Uterus (tissue), 3 donors: ENCODE measurements at regions not wholly inside any gene's neighbourhood (a gene's known extent, or its start where the extent isn't known, plus 50 kb on each side); places are given as distances from the start of the nearest gene placed in this dataset.

Experiments used
- DNase-seq, 2 donors: peaks; one replicate each; pipeline ENCODE4 v3.0.0-alpha.2; 2019 to 2020
- H3K27ac ChIP-seq, 2 donors: fragments of 200-600 bp; sonication (generic); 1 replicate in 1 of 2; 2 replicates in 1 of 2; pipeline ENCODE4 v1.5.1; 2016 to 2018
- H3K27me3 ChIP-seq, 2 donors: fragments of 200-600 bp; sonication (generic); one replicate each; pipeline ENCODE4 v1.5.1; 2018 to 2019; ENCODE audit warnings: control low read depth in 1 of 2
- H3K36me3 ChIP-seq, 2 donors: fragments of 200-600 bp; sonication (generic); one replicate each; pipeline ENCODE4 v1.5.1; 2019; ENCODE audit warnings: control low read depth in 1 of 2
- H3K4me1 ChIP-seq, 2 donors: fragments of 200-600 bp; sonication (generic); one replicate each; pipeline ENCODE4 v1.5.1; 2018 to 2019; ENCODE audit warnings: control low read depth in 1 of 2
- H3K4me3 ChIP-seq, 2 donors: fragments of 200-600 bp; sonication (generic); 1 replicate in 1 of 2; 2 replicates in 1 of 2; pipeline ENCODE4 v1.5.1; 2018 to 2019; ENCODE audit warnings: mild to moderate bottlenecking in 1 of 2
- H3K9me3 ChIP-seq, 2 donors: fragments of 200-600 bp; sonication (generic); one replicate each; pipeline ENCODE4 v1.5.1; 2019; ENCODE audit warnings: control low read depth in 1 of 2
- POLR2A ChIP-seq, 2 donors: fragments of 450-650 bp; IDR thresholded peaks; one replicate each; pipeline ENCODE4 v1.6.1; 2016; ENCODE audit warnings: antibody characterized with exemption in 2 of 2, mild to moderate bottlenecking in 1 of 2, moderate library complexity in 1 of 2
- intact Hi-C: fragments of 100-400 bp; cut with DNase I; formaldehyde crosslinking; loops from one replicate; pipeline ENCODE4 v1.15.1; 2023; ENCODE audit warnings: low total_unique reads
- TF ChIP-seq, protein P1 (sequence below), 4 experiments: fragments of 200-600 bp in 2 of 4; fragments of 450-650 bp in 2 of 4; sonication (generic) in 2 of 4; IDR thresholded peaks; one replicate each; pipeline ENCODE4 v1.5.1; 2016 to 2019; ENCODE audit warnings: antibody characterized with exemption in 4 of 4, mild to moderate bottlenecking in 2 of 4, moderate library complexity in 1 of 4
- donor health status: DM: yes; HTN: yes; CAD: no.

- Histone ChIP-seq H3K36me3 (no peaks in the 10 kb centered on the region), H3K9me3 (no peaks in the 10 kb centered on the region), H3K4me3 (no peak overlapping the region), H3K4me1 (no peaks in the 10 kb centered on the region), H3K27ac (no peak overlapping the region), H3K27me3 (no peaks in the 10 kb centered on the region)
- no peak for TF ChIP-seq POLR2A (IDR thresholded peaks at IDR 0.05)
- TF ChIP-seq, protein P1, sequence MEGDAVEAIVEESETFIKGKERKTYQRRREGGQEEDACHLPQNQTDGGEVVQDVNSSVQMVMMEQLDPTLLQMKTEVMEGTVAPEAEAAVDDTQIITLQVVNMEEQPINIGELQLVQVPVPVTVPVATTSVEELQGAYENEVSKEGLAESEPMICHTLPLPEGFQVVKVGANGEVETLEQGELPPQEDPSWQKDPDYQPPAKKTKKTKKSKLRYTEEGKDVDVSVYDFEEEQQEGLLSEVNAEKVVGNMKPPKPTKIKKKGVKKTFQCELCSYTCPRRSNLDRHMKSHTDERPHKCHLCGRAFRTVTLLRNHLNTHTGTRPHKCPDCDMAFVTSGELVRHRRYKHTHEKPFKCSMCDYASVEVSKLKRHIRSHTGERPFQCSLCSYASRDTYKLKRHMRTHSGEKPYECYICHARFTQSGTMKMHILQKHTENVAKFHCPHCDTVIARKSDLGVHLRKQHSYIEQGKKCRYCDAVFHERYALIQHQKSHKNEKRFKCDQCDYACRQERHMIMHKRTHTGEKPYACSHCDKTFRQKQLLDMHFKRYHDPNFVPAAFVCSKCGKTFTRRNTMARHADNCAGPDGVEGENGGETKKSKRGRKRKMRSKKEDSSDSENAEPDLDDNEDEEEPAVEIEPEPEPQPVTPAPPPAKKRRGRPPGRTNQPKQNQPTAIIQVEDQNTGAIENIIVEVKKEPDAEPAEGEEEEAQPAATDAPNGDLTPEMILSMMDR (IDR thresholded peaks at IDR 0.05) = no peak
- no peak for DNase-seq
- intact Hi-C loops = no loop called here
Observed at GRCh38 chr3:118573912-118574311, 460.7 kb downstream of the IGSF11 start.

GRCh38 chr3:118577055-118577777 is 457.4 kb downstream of the IGSF11 start:
- no peaks in the 10 kb centered on the region for H3K27me3 ChIP-seq
- TF ChIP-seq, protein P1 (IDR thresholded peaks at IDR 0.05) = no peak
- TF ChIP-seq POLR2A (IDR thresholded peaks at IDR 0.05) = no peak
- no peak overlapping the region for H3K27ac ChIP-seq
- no peak overlapping the region for H3K4me3 ChIP-seq
- no peaks in the 10 kb centered on the region for H3K4me1 ChIP-seq
- DNase-seq = no peak
- no peaks in the 10 kb centered on the region for H3K36me3 ChIP-seq
- H3K9me3 ChIP-seq = no peaks in the 10 kb centered on the region
- intact Hi-C loops = no loop called here

DNA sequence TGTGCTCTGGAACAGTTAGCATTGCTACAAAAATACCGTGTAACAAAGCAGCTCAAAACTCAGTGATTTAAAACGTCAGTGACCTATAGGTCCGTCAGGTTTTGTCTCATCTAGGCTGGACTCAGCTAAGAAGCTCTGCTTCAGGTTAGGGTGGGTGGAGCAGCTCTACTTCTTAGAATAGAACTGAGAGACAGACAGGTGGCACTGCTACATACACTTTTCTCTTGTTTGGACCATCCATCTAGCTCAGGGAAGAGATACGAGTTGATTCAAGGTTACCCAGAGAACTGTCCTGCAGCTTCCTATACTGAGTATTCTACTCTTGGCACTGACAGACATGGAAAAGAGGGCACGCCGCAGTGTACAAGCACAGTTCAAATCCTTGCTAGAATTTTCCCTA is 456.1 kb downstream of the IGSF11 start:
- no peak overlapping the region for H3K4me3 ChIP-seq
- no peaks in the 10 kb centered on the region for H3K9me3 ChIP-seq
- intact Hi-C loops = no loop called here
- TF ChIP-seq, protein P1 (IDR thresholded peaks at IDR 0.05) = no peak
- no peak for TF ChIP-seq POLR2A (IDR thresholded peaks at IDR 0.05)
- DNase-seq = no peak
- H3K4me1 ChIP-seq = no peaks in the 10 kb centered on the region
- H3K27ac ChIP-seq = no peak overlapping the region
- H3K27me3 ChIP-seq = no peaks in the 10 kb centered on the region
- no peaks in the 10 kb centered on the region for H3K36me3 ChIP-seq

DNA sequence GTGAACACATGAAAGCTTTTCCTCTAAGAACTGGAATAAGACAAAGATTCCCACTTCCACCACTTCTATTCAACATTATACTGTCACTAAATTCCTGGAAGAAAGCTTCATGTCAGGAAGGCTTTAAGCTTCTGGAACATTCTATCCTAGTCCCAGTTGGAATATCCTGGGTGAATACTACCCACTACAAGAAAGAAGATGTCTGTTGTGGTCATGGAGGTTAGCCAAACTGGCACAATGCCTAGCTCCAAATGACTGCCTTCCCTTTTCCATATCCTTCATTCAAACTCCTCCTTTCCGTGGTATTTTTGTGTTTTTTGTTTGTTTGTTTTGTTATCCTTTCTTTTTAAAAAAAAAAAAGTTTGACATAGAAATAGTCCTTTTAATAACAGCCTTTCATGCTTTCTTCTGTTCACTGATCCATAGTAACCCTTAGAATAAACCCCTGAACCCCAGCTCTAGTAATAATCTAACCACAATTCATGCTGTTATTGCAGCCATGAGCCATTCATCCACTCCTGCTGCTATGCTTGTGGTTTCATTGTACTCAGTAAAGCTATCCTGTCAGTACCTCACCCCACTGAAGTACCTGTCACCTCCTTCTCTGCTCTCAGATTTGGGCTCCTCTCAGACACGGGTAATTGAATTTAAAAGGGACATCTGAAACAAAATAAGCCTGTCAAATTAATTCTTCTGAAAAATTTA is 447.5 kb downstream of the IGSF11 start:
- no peak for DNase-seq
- H3K9me3 ChIP-seq = no peaks in the 10 kb centered on the region
- intact Hi-C loops = no loop called here

GRCh38 chr3:118587847-118588246 is 446.8 kb downstream of the IGSF11 start:
- H3K36me3 ChIP-seq = no peaks in the 10 kb centered on the region
- intact Hi-C loops = no loop called here
- H3K4me3 ChIP-seq = no peak overlapping the region
- no peaks in the 10 kb centered on the region for H3K9me3 ChIP-seq
- no peaks in the 10 kb centered on the region for H3K27me3 ChIP-seq
- DNase-seq = no peak
- no peak overlapping the region for H3K27ac ChIP-seq
- TF ChIP-seq, protein P1 (IDR thresholded peaks at IDR 0.05) = no peak
- no peak for TF ChIP-seq POLR2A (IDR thresholded peaks at IDR 0.05)
- H3K4me1 ChIP-seq = no peaks in the 10 kb centered on the region

More for the DNA sequence above, 447.5 kb downstream of the IGSF11 start:
- Histone ChIP-seq H3K27me3 (no peaks in the 10 kb centered on the region), H3K27ac (no peak overlapping the region), H3K4me1 (no peaks in the 10 kb centered on the region), H3K36me3 (no peaks in the 10 kb centered on the region), H3K4me3 (no peak overlapping the region)
- TF ChIP-seq POLR2A (IDR thresholded peaks at IDR 0.05) = no peak
- TF ChIP-seq, protein P1 (IDR thresholded peaks at IDR 0.05) = no peak
